ENCODE measurements at regions not wholly inside any gene's neighbourhood (a gene's known extent, or its start where the extent isn't known, plus 50 kb on each side); places are given as distances from the start of the nearest gene placed in this dataset.

DNA sequence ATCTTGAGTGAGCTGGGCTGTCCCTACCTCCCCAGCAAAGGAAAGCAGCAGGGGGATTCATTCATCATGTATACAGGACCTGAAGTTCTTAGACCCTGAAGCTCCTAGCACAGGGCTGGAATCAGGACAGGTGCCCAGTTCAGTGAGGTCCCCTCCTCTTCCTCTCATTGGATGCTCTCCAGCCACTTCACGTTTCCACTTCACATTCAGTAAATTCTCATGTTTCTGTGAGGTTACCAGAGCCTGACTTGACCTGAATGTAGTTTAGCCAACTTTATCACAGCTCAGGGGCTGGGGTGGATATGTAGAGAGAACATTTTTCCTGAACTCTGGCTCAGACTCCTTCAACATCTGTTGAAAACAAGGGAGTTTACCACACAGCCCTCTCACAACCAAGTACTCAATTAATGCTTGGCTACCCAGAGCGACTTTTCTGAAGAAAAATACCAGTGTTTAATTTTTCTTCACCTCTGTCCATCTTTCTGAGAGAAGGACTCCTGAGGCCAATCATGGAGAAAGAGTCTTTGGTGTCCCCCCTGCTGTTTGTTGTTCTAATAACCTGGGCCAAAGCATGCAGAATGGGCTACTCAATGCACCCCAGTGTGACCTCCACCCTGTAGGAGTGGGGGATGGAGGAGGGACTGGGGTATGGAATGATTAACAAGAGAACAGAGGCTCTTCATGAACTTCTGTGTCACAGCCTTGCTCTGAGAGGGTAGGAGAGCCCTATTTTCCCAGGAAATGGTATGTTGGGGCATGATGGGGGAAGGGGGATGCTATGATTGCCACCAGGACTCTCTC, 108.3 kb upstream of the FGGY start:
- DNase-seq (ENCODE audit: low read depth) (no peak), FAIRE-seq (no peak)
- peaks cover 7% of the 10 kb centered on the region for H3K4me1 Mint-ChIP-seq (ENCODE audit: low read depth, unreplicated experiment)
- Histone ChIP-seq H4K20me1 (ENCODE audit: insufficient read depth, low read length) (no peaks in the 10 kb centered on the region), H2AFZ (ENCODE audit: low read depth, low read length) (no peak overlapping the region), H3K9me3 (ENCODE audit: insufficient read depth, low read depth, low read length) (no peaks in the 10 kb centered on the region), H3K79me2 (ENCODE audit: insufficient read depth, low read length) (no peaks in the 10 kb centered on the region), H3K4me1 (ENCODE audit: insufficient read depth, low read length) (no peaks in the 10 kb centered on the region), H3K27ac (ENCODE audit: low read depth, low read length) (no peak overlapping the region), H3K27me3 (ENCODE audit: insufficient read depth, low read length) (no peaks in the 10 kb centered on the region), H3K4me2 (ENCODE audit: low read length) (no peak overlapping the region), H3K36me3 (ENCODE audit: insufficient read depth, low read length) (no peaks in the 10 kb centered on the region), H3K4me3 (ENCODE audit: insufficient read depth, low read depth, low read length) (no peak overlapping the region), H3K9ac (ENCODE audit: low read length) (no peak overlapping the region)
- no peak overlapping the region for H3K4me3 Mint-ChIP-seq (ENCODE audit: unreplicated experiment)
- TF ChIP-seq EZH2 (IDR thresholded peaks at IDR 0.05; ENCODE audit: insufficient read depth, low read length): no peak
- TF ChIP-seq, protein P1, sequence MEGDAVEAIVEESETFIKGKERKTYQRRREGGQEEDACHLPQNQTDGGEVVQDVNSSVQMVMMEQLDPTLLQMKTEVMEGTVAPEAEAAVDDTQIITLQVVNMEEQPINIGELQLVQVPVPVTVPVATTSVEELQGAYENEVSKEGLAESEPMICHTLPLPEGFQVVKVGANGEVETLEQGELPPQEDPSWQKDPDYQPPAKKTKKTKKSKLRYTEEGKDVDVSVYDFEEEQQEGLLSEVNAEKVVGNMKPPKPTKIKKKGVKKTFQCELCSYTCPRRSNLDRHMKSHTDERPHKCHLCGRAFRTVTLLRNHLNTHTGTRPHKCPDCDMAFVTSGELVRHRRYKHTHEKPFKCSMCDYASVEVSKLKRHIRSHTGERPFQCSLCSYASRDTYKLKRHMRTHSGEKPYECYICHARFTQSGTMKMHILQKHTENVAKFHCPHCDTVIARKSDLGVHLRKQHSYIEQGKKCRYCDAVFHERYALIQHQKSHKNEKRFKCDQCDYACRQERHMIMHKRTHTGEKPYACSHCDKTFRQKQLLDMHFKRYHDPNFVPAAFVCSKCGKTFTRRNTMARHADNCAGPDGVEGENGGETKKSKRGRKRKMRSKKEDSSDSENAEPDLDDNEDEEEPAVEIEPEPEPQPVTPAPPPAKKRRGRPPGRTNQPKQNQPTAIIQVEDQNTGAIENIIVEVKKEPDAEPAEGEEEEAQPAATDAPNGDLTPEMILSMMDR (IDR thresholded peaks at IDR 0.05; ENCODE audit: insufficient read depth, low read depth, low read length): no peak
- H3K27me3 Mint-ChIP-seq (ENCODE audit: low read depth, unreplicated experiment): no peaks in the 10 kb centered on the region
- peaks cover 4% of the 10 kb centered on the region for H3K9me3 Mint-ChIP-seq (ENCODE audit: unreplicated experiment)
- H3K36me3 Mint-ChIP-seq (ENCODE audit: low read depth, unreplicated experiment): no peaks in the 10 kb centered on the region
- H3K27ac Mint-ChIP-seq (ENCODE audit: unreplicated experiment): no peak overlapping the region

DNA sequence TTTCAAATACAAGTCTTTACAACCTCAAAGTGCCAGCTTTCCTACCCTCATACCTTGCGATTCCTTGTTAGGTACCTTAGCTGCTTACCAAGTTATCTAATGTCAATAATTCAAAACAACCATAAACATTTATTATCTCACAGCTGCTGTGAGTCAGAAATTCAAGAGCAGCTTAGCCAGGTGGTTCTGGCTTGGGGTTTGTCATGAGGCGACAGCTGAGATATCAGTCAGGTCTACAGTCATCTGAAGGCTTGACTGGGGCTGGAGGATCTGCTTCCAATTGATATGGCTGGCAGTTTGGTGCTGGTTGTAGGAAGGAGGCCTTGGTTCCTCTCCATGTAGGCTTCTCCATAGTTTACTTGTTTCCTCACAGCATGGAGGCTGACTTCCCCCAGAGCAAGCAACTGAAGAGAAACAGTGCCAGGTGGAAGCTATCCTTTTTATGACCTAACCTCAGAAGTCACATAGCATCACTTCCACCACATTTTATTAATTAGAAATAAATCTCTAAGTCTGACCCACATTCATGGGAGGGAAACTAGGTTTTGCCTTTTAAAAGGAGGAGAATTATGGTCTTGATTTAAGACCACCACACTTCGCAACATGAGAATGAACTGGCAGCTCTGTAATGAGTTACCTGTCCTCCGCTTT, 103.3 kb upstream of the FGGY start:
- TF ChIP-seq, protein P1 (IDR thresholded peaks at IDR 0.05; ENCODE audit: insufficient read depth, low read depth, low read length): no peak
- no peak for TF ChIP-seq EZH2 (IDR thresholded peaks at IDR 0.05; ENCODE audit: insufficient read depth, low read length)
- H3K36me3 ChIP-seq (ENCODE audit: insufficient read depth, low read length): no peaks in the 10 kb centered on the region
- no peak for DNase-seq (ENCODE audit: low read depth)
- H3K36me3 Mint-ChIP-seq (ENCODE audit: low read depth, unreplicated experiment): no peaks in the 10 kb centered on the region
- no peak overlapping the region for H3K9ac ChIP-seq (ENCODE audit: low read length)
- no peaks in the 10 kb centered on the region for H3K27me3 ChIP-seq (ENCODE audit: insufficient read depth, low read length)
- H3K4me3 Mint-ChIP-seq (ENCODE audit: unreplicated experiment): no peak overlapping the region
- no peak overlapping the region for H3K27ac Mint-ChIP-seq (ENCODE audit: unreplicated experiment)
- no peak for FAIRE-seq
- no peaks in the 10 kb centered on the region for H3K4me1 ChIP-seq (ENCODE audit: insufficient read depth, low read length)
- H3K9me3 Mint-ChIP-seq (ENCODE audit: unreplicated experiment): peaks cover 7% of the 10 kb centered on the region
- no peaks in the 10 kb centered on the region for H3K4me1 Mint-ChIP-seq (ENCODE audit: low read depth, unreplicated experiment)
- no peak overlapping the region for H3K4me3 ChIP-seq (ENCODE audit: insufficient read depth, low read depth, low read length)
- no peaks in the 10 kb centered on the region for H3K9me3 ChIP-seq (ENCODE audit: insufficient read depth, low read depth, low read length)
- no peak overlapping the region for H2AFZ ChIP-seq (ENCODE audit: low read depth, low read length)
- H3K27ac ChIP-seq (ENCODE audit: low read depth, low read length): no peak overlapping the region
- H4K20me1 ChIP-seq (ENCODE audit: insufficient read depth, low read length): no peaks in the 10 kb centered on the region
- H3K79me2 ChIP-seq (ENCODE audit: insufficient read depth, low read length): no peaks in the 10 kb centered on the region
- no peaks in the 10 kb centered on the region for H3K27me3 Mint-ChIP-seq (ENCODE audit: low read depth, unreplicated experiment)
- H3K4me2 ChIP-seq (ENCODE audit: low read length): no peak overlapping the region

DNA sequence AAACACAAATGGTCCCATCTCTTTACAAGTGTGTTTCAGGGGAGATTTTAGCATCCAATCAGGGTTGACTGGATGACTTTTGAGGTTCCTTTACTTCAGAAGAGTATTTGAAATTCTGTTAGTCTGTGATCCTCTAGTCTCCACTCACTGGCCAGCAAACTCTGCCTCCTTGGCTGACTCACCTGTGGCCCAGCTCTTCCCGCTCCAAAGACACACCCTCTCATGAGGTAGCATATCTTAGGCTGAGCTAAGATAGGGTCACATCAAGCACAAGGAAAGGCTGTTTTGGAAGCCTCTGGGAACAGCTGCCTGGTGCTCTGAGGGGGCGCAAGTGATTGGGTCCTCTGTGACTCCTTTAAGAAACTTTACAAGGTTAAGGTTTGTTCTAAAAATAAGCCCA, 102.3 kb upstream of the FGGY start:
- Histone ChIP-seq H3K4me2 (ENCODE audit: low read length) (no peak overlapping the region), H3K9me3 (ENCODE audit: insufficient read depth, low read depth, low read length) (no peaks in the 10 kb centered on the region), H3K4me1 (ENCODE audit: insufficient read depth, low read length) (no peaks in the 10 kb centered on the region), H3K36me3 (ENCODE audit: insufficient read depth, low read length) (no peaks in the 10 kb centered on the region), H3K27me3 (ENCODE audit: insufficient read depth, low read length) (no peaks in the 10 kb centered on the region), H3K79me2 (ENCODE audit: insufficient read depth, low read length) (no peaks in the 10 kb centered on the region), H3K9ac (ENCODE audit: low read length) (no peak overlapping the region), H3K27ac (ENCODE audit: low read depth, low read length) (no peak overlapping the region), H4K20me1 (ENCODE audit: insufficient read depth, low read length) (no peaks in the 10 kb centered on the region), H2AFZ (ENCODE audit: low read depth, low read length) (no peak overlapping the region), H3K4me3 (ENCODE audit: insufficient read depth, low read depth, low read length) (no peak overlapping the region)
- Mint-ChIP-seq H3K9me3 (ENCODE audit: unreplicated experiment) (peaks cover 5% of the 10 kb centered on the region), H3K4me3 (ENCODE audit: unreplicated experiment) (no peak overlapping the region), H3K36me3 (ENCODE audit: low read depth, unreplicated experiment) (no peaks in the 10 kb centered on the region), H3K27ac (ENCODE audit: unreplicated experiment) (no peak overlapping the region), H3K4me1 (ENCODE audit: low read depth, unreplicated experiment) (no peaks in the 10 kb centered on the region), H3K27me3 (ENCODE audit: low read depth, unreplicated experiment) (peaks cover 3% of the 10 kb centered on the region)
- FAIRE-seq: no peak
- TF ChIP-seq, protein P1 (IDR thresholded peaks at IDR 0.05; ENCODE audit: insufficient read depth, low read depth, low read length): no peak
- TF ChIP-seq EZH2 (IDR thresholded peaks at IDR 0.05; ENCODE audit: insufficient read depth, low read length): no peak
- DNase-seq (ENCODE audit: low read depth): no peak

Measured in astrocyte (in vitro differentiated cells and primary cell).